ENCODE measurements at regions not wholly inside any gene's neighbourhood (a gene's known extent, or its start where the extent isn't known, plus 50 kb on each side); places are given as distances from the start of the nearest gene placed in this dataset.
A peak's percentile ranks its signal among the peaks of the same experiment; 100 is the strongest.

- DNase-seq (ENCODE audit: unreplicated experiment): no peak
- CTCF ChIA-PET: interaction anchor here (0.6 to 1.3 kb wide), 4 partner anchors 24 to 143 kb away, joined by 4 to 7 read pairs (median 4); no protein-coding TSS in a partner anchor
- BruUV-seq (replicated peaks): no TSS peak
- Mint-ChIP-seq H3K9me3 (ENCODE audit: unreplicated experiment) (no peaks in the 10 kb centered on the region), H3K27me3 (ENCODE audit: insufficient read depth, unreplicated experiment) (no peaks in the 10 kb centered on the region), H3K4me1 (ENCODE audit: insufficient read depth, unreplicated experiment) (peaks cover 6% of the 10 kb centered on the region), H3K36me3 (ENCODE audit: insufficient read depth, unreplicated experiment) (no peaks in the 10 kb centered on the region), H3K27ac (ENCODE audit: low read depth, unreplicated experiment) (no peak overlapping the region), H3K4me3 (ENCODE audit: unreplicated experiment) (no peak overlapping the region)
- TF ChIP-seq CTCF (IDR thresholded peaks at IDR 0.05; ENCODE audit: unreplicated experiment): no peak
- POLR2A ChIA-PET: interaction anchor here (0.9 kb wide), 1 partner anchor 13 kb away, joined by 3 read pairs; no protein-coding TSS in a partner anchor
- intact Hi-C loops (cut with micrococcal nuclease): no loop called here
These were observed 94.3 kb upstream of the DAB2 start for GRCh38 chr5:39519079-39519478.

GRCh38 chr5:39518516-39518915 lies 93.7 kb upstream of the DAB2 start:
- TF ChIP-seq CTCF (IDR thresholded peaks at IDR 0.05; ENCODE audit: unreplicated experiment): no peak
- peak; percentile 54 for DNase-seq (ENCODE audit: unreplicated experiment)
- H3K27me3 Mint-ChIP-seq (ENCODE audit: insufficient read depth, unreplicated experiment): no peaks in the 10 kb centered on the region
- no peak overlapping the region for H3K27ac Mint-ChIP-seq (ENCODE audit: low read depth, unreplicated experiment)
- H3K4me1 Mint-ChIP-seq (ENCODE audit: insufficient read depth, unreplicated experiment): peaks cover 6% of the 10 kb centered on the region
- POLR2A ChIA-PET: interaction anchor here (0.9 kb wide), 1 partner anchor 13 kb away, joined by 3 read pairs; no protein-coding TSS in a partner anchor
- BruUV-seq (replicated peaks): no TSS peak
- intact Hi-C loops (cut with micrococcal nuclease): no loop called here
- H3K4me3 Mint-ChIP-seq (ENCODE audit: unreplicated experiment): no peak overlapping the region
- no peaks in the 10 kb centered on the region for H3K9me3 Mint-ChIP-seq (ENCODE audit: unreplicated experiment)
- CTCF ChIA-PET: interaction anchor here (0.8 to 1.3 kb wide), 3 partner anchors 30 to 142 kb away, joined by 4 to 5 read pairs (median 4); no protein-coding TSS in a partner anchor
- no peaks in the 10 kb centered on the region for H3K36me3 Mint-ChIP-seq (ENCODE audit: insufficient read depth, unreplicated experiment)

GRCh38 chr5:39517800-39518199 lies 93.0 kb upstream of the DAB2 start:
- POLR2A ChIA-PET: no interaction called here
- peak overlapping the region; percentile 32 for H3K27ac Mint-ChIP-seq (ENCODE audit: low read depth, unreplicated experiment)
- peaks cover 11% of the 10 kb centered on the region for H3K4me1 Mint-ChIP-seq (ENCODE audit: insufficient read depth, unreplicated experiment)
- no peaks in the 10 kb centered on the region for H3K36me3 Mint-ChIP-seq (ENCODE audit: insufficient read depth, unreplicated experiment)
- CTCF ChIA-PET: interaction anchor here (0.6 to 1.3 kb wide), 2 partner anchors 50 to 117 kb away, joined by 3 read pairs; no protein-coding TSS in a partner anchor
- H3K4me3 Mint-ChIP-seq (ENCODE audit: unreplicated experiment): no peak overlapping the region
- no peaks in the 10 kb centered on the region for H3K9me3 Mint-ChIP-seq (ENCODE audit: unreplicated experiment)
- no peak for TF ChIP-seq CTCF (IDR thresholded peaks at IDR 0.05; ENCODE audit: unreplicated experiment)
- intact Hi-C loops (cut with micrococcal nuclease): no loop called here
- no peaks in the 10 kb centered on the region for H3K27me3 Mint-ChIP-seq (ENCODE audit: insufficient read depth, unreplicated experiment)
- peak; percentile 38 for DNase-seq (ENCODE audit: unreplicated experiment)
- BruUV-seq (replicated peaks): no TSS peak

GRCh38 chr5:39515881-39516280 lies 91.1 kb upstream of the DAB2 start:
- H3K4me1 Mint-ChIP-seq (ENCODE audit: insufficient read depth, unreplicated experiment): peaks cover 11% of the 10 kb centered on the region
- no peak overlapping the region for H3K4me3 Mint-ChIP-seq (ENCODE audit: unreplicated experiment)
- H3K27me3 Mint-ChIP-seq (ENCODE audit: insufficient read depth, unreplicated experiment): no peaks in the 10 kb centered on the region
- no peaks in the 10 kb centered on the region for H3K36me3 Mint-ChIP-seq (ENCODE audit: insufficient read depth, unreplicated experiment)
- H3K27ac Mint-ChIP-seq (ENCODE audit: low read depth, unreplicated experiment): no peak overlapping the region
- intact Hi-C loops (cut with micrococcal nuclease): no loop called here
- CTCF ChIA-PET: interaction anchor here (0.9 kb wide), 1 partner anchor 140 kb away, joined by 5 read pairs; no protein-coding TSS in a partner anchor
- no peak for TF ChIP-seq CTCF (IDR thresholded peaks at IDR 0.05; ENCODE audit: unreplicated experiment)
- no peak for DNase-seq (ENCODE audit: unreplicated experiment)
- no peaks in the 10 kb centered on the region for H3K9me3 Mint-ChIP-seq (ENCODE audit: unreplicated experiment)
- no TSS peak for BruUV-seq (replicated peaks)
- POLR2A ChIA-PET: no interaction called here

Data from MCF 10A (cell line).